OCI-LY3 (cell line): ENCODE measurements at regions not wholly inside any gene's neighbourhood (a gene's known extent, or its start where the extent isn't known, plus 50 kb on each side); places are given as distances from the start of the nearest gene placed in this dataset.

Source experiments
- CTCF ChIP-seq: fragments of 200-600, 300-600 bp; sonication (generic); IDR thresholded peaks from 2 replicates; pipeline ENCODE4 v1.5.1; 2014; ENCODE audit warnings: antibody characterized with exemption, low read length, low read depth
- EZH2phosphoT487 ChIP-seq: fragments of 200-600 bp; shearing (Covaris generic); IDR thresholded peaks from 2 replicates; pipeline ENCODE4 v1.6.1; 2018; ENCODE audit warnings: antibody characterized with exemption, mixed run types, low read depth

- TF ChIP-seq CTCF (no peak), EZH2phosphoT487 (no peak)
Observed at GRCh38 chr4:81814987-81815541, 343.4 kb upstream of the RASGEF1B start.
